ENCODE measurements at regions not wholly inside any gene's neighbourhood (a gene's known extent, or its start where the extent isn't known, plus 50 kb on each side); places are given as distances from the start of the nearest gene placed in this dataset.

- H3K9me3 Mint-ChIP-seq, result peaks cover 11% of the 10 kb centered on the region
- no peaks in the 10 kb centered on the region for H3K27me3 Mint-ChIP-seq
- TF ChIP-seq, protein P1, sequence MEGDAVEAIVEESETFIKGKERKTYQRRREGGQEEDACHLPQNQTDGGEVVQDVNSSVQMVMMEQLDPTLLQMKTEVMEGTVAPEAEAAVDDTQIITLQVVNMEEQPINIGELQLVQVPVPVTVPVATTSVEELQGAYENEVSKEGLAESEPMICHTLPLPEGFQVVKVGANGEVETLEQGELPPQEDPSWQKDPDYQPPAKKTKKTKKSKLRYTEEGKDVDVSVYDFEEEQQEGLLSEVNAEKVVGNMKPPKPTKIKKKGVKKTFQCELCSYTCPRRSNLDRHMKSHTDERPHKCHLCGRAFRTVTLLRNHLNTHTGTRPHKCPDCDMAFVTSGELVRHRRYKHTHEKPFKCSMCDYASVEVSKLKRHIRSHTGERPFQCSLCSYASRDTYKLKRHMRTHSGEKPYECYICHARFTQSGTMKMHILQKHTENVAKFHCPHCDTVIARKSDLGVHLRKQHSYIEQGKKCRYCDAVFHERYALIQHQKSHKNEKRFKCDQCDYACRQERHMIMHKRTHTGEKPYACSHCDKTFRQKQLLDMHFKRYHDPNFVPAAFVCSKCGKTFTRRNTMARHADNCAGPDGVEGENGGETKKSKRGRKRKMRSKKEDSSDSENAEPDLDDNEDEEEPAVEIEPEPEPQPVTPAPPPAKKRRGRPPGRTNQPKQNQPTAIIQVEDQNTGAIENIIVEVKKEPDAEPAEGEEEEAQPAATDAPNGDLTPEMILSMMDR (IDR thresholded peaks at IDR 0.05), result no peak
Measured at GRCh38 chr19:28602675-28603298, 610.2 kb downstream of the UQCRFS1 start.

GRCh38 chr19:28601723-28602440 is 611.1 kb downstream of the UQCRFS1 start:
- CTCF ChIA-PET, result no interaction called here
- H3K27me3 Mint-ChIP-seq, result no peaks in the 10 kb centered on the region
- H3K9me3 Mint-ChIP-seq, result peaks cover 7% of the 10 kb centered on the region

More at GRCh38 chr19:28602675-28603298, 610.2 kb downstream of the UQCRFS1 start:
- ChIA-PET CTCF (no interaction called here), POLR2A (no interaction called here)
- Mint-ChIP-seq H3K36me3 (ENCODE audit: low read depth) (peaks cover 2% of the 10 kb centered on the region), H3K4me3 (no peak overlapping the region), H3K27ac (no peak overlapping the region), H3K4me1 (ENCODE audit: low read depth) (no peaks in the 10 kb centered on the region)
- ATAC-seq (no peak), DNase-seq (no peak)
- intact Hi-C loops (cut with micrococcal nuclease), result no loop called here

DNA sequence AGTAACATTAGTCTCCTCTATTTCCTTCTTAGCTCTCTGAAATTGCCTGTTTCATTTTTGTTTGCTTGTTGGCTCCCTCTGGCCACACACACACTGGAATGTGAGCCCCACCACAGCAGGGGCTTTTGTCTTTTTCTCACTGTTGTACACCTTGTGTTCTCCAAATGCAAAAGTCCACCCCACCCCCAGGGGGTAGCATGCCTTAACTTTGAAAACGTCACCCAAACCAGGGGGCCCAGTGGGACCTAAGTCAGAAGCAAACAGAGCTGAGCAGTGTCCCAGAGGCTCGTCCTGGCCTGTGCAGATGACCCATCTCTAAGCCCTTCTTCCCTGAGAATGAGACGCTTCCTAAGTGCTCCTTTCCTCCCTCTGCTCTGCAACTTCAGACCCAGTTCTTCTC is 614.1 kb downstream of the UQCRFS1 start:
- Mint-ChIP-seq H3K27ac (no peak overlapping the region), H3K4me3 (no peak overlapping the region), H3K4me1 (ENCODE audit: low read depth) (no peaks in the 10 kb centered on the region), H3K27me3 (no peaks in the 10 kb centered on the region), H3K36me3 (ENCODE audit: low read depth) (no peaks in the 10 kb centered on the region), H3K9me3 (no peaks in the 10 kb centered on the region)
- intact Hi-C loops (cut with micrococcal nuclease), result no loop called here
- ATAC-seq (no peak), DNase-seq (no peak)
- ChIA-PET CTCF (no interaction called here), POLR2A (no interaction called here)
- TF ChIP-seq, protein P1 (IDR thresholded peaks at IDR 0.05), result no peak

More at GRCh38 chr19:28601723-28602440, 611.1 kb downstream of the UQCRFS1 start:
- TF ChIP-seq, protein P1 (IDR thresholded peaks at IDR 0.05), result no peak
- intact Hi-C loops (cut with micrococcal nuclease), result no loop called here
- Mint-ChIP-seq H3K4me1 (ENCODE audit: low read depth) (no peaks in the 10 kb centered on the region), H3K4me3 (no peak overlapping the region), H3K36me3 (ENCODE audit: low read depth) (no peaks in the 10 kb centered on the region), H3K27ac (no peak overlapping the region)
- DNase-seq, result no peak
- ATAC-seq, result no peak
- POLR2A ChIA-PET, result no interaction called here

DNA sequence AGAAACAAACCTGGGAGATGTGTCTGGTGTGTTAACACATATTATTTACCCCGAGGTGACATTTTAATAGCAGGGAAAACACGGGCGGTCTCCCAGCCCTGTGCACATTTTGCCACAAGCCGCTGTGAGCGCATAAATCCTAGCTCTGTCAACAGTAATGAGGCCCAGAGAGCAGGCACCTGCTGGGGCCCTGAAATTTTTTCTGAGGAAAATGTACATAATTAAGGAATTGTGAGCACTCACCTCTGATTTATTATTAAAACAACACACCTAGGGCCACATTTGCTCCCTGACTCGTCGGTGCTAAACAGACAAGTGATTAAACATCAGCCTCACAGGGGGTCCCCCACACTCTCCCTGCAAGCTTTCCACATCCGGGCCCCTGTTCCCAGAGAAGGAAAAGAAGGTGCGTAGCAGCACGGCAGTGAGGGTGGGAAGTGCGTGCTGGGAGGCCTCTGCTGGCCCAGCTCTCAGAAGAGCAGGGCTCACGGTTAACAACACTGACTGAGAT is 616.3 kb downstream of the UQCRFS1 start:
- ChIA-PET POLR2A (no interaction called here), CTCF (no interaction called here)
- intact Hi-C loops (cut with micrococcal nuclease), result no loop called here
- DNase-seq (no peak), ATAC-seq (no peak)
- Mint-ChIP-seq H3K27me3 (no peaks in the 10 kb centered on the region), H3K9me3 (no peaks in the 10 kb centered on the region), H3K27ac (no peak overlapping the region), H3K4me1 (ENCODE audit: low read depth) (no peaks in the 10 kb centered on the region), H3K36me3 (ENCODE audit: low read depth) (no peaks in the 10 kb centered on the region), H3K4me3 (no peak overlapping the region)
- TF ChIP-seq, protein P1 (IDR thresholded peaks at IDR 0.05), result no peak

- Mint-ChIP-seq H3K4me1 (ENCODE audit: low read depth) (no peaks in the 10 kb centered on the region), H3K27ac (no peak overlapping the region), H3K27me3 (no peaks in the 10 kb centered on the region), H3K36me3 (ENCODE audit: low read depth) (no peaks in the 10 kb centered on the region), H3K4me3 (no peak overlapping the region), H3K9me3 (no peaks in the 10 kb centered on the region)
- TF ChIP-seq, protein P1 (IDR thresholded peaks at IDR 0.05), result no peak
- ChIA-PET CTCF (no interaction called here), POLR2A (no interaction called here)
- intact Hi-C loops (cut with micrococcal nuclease), result no loop called here
- ATAC-seq (no peak), DNase-seq (no peak)
Measured at GRCh38 chr19:28595722-28596480, 617.0 kb downstream of the UQCRFS1 start.

All from activated CD8-positive, alpha-beta T cell treated with anti-CD3 and anti-CD28 coated beads for 36 hours (primary cell).